ENCODE measurements at regions not wholly inside any gene's neighbourhood (a gene's known extent, or its start where the extent isn't known, plus 50 kb on each side); places are given as distances from the start of the nearest gene placed in this dataset.

DNA sequence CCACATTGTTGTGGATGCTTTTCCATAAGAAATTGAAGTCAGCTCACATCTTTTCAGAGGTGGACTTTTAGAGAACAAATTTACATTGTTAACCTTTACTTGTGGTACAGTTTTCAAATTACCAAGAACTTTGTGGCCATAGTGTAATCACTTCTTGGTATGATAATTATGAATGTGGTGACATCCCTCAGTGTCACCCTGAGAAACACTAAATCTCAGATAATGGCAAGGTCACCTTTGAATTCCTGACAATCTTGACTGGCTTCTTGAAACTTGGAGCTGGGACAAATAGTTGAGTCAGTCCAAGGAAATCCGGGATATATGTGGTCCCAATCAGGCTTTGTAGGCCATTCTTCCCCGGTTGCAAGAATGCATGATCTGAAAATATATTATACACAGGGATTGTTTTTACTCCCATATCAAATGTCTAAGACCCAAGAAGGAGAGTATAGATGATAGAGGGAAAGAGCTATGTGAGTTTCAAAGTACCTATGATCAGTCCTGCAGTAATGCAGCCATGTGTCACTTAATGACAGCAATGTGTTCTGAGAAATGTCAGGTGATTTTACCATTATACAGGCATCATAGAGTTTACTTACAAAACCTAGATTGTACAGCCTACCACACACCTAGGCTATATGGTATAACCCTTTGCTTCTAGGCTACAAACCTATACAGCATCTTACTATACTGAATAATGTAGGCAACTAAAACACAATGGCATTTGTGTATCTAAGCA, 120.8 kb upstream of the MTHFD1L start:
- H3K36me3 ChIP-seq, result no peaks in the 10 kb centered on the region
- H3K4me3 ChIP-seq, result no peak overlapping the region
- no peaks in the 10 kb centered on the region for H3K9me3 ChIP-seq
- no peak for ATAC-seq
- H3K27me3 ChIP-seq, result no peaks in the 10 kb centered on the region
- TF ChIP-seq POLR2A (IDR thresholded peaks at IDR 0.05), result no peak
- TF ChIP-seq POLR2AphosphoS5 (IDR thresholded peaks at IDR 0.05), result no peak
- TF ChIP-seq EP300 (IDR thresholded peaks at IDR 0.05), result no peak
- no peak for TF ChIP-seq CTCF (IDR thresholded peaks at IDR 0.05)
- 78 to 100% methylated on average over 2 of the region's 2 CpGs for WGBS, 2 donors (ENCODE audit: low coverage in 1 of 2)
- H3K4me1 ChIP-seq, result no peaks in the 10 kb centered on the region
- no peak overlapping the region for H3K27ac ChIP-seq

GRCh38 chr6:150745896-150746295, 119.6 kb upstream of the MTHFD1L start:
- WGBS, 2 donors (ENCODE audit: low coverage in 1 of 2), result 58 to 61% methylated on average over 4 to 6 of the region's 7 CpGs
- ATAC-seq, result no peak
- TF ChIP-seq CTCF (IDR thresholded peaks at IDR 0.05) (no peak), POLR2A (IDR thresholded peaks at IDR 0.05) (no peak), POLR2AphosphoS5 (IDR thresholded peaks at IDR 0.05) (no peak), EP300 (IDR thresholded peaks at IDR 0.05) (no peak)
- no peak overlapping the region for H3K27ac ChIP-seq
- H3K4me1 ChIP-seq, result no peaks in the 10 kb centered on the region
- H3K9me3 ChIP-seq, result no peaks in the 10 kb centered on the region
- no peaks in the 10 kb centered on the region for H3K27me3 ChIP-seq
- H3K36me3 ChIP-seq, result no peaks in the 10 kb centered on the region
- H3K4me3 ChIP-seq, result no peak overlapping the region

DNA sequence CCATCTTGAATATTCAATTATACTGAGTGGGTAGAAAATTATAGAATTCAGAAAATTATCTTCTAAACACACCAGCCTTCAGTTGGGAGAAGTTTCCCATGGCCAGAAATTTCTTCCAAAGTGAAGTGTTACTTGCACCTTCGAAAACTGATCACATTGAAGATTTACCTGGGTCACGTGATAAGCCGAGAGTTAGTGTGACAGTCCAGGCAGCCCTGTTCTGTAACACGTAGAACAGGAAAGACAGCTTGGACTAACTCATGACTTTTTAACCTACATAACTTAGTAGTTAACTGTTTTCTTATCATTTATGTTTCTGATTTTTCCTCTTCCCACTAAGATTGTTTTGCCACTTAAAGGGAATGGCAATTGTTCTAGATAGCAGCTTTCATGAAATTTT, 118.3 kb upstream of the MTHFD1L start:
- WGBS, 2 donors (ENCODE audit: low coverage in 1 of 2), result 85 to 95% methylated on average over 4 of the region's 4 CpGs

GRCh38 chr6:150749091-150749670, 116.3 kb upstream of the MTHFD1L start:
- Histone ChIP-seq H3K27me3 (no peaks in the 10 kb centered on the region), H3K36me3 (no peaks in the 10 kb centered on the region), H3K27ac (no peak overlapping the region), H3K4me3 (no peak overlapping the region), H3K9me3 (no peaks in the 10 kb centered on the region), H3K4me1 (no peaks in the 10 kb centered on the region)
- TF ChIP-seq EP300 (IDR thresholded peaks at IDR 0.05) (no peak), POLR2AphosphoS5 (IDR thresholded peaks at IDR 0.05) (no peak), CTCF (IDR thresholded peaks at IDR 0.05) (no peak), POLR2A (IDR thresholded peaks at IDR 0.05) (no peak)
- ATAC-seq, result no peak
- 93 to 98% methylated on average over 3 to 6 of the region's 8 CpGs for WGBS, 2 donors (ENCODE audit: low coverage in 1 of 2)

More for the DNA sequence above, 118.3 kb upstream of the MTHFD1L start:
- Histone ChIP-seq H3K4me3 (no peak overlapping the region), H3K4me1 (no peaks in the 10 kb centered on the region), H3K9me3 (no peaks in the 10 kb centered on the region), H3K27me3 (no peaks in the 10 kb centered on the region), H3K27ac (no peak overlapping the region), H3K36me3 (no peaks in the 10 kb centered on the region)
- no peak for TF ChIP-seq EP300 (IDR thresholded peaks at IDR 0.05)
- no peak for TF ChIP-seq CTCF (IDR thresholded peaks at IDR 0.05)
- no peak for TF ChIP-seq POLR2AphosphoS5 (IDR thresholded peaks at IDR 0.05)
- no peak for ATAC-seq

- H3K4me1 ChIP-seq, result no peaks in the 10 kb centered on the region
- H3K27me3 ChIP-seq, result no peaks in the 10 kb centered on the region
- WGBS, 2 donors (ENCODE audit: low coverage in 1 of 2), result 91 to 100% methylated on average over 2 to 3 of the region's 3 CpGs
- no peak for TF ChIP-seq POLR2AphosphoS5 (IDR thresholded peaks at IDR 0.05)
- TF ChIP-seq POLR2A (IDR thresholded peaks at IDR 0.05), result no peak
- no peak for TF ChIP-seq EP300 (IDR thresholded peaks at IDR 0.05)
- no peak for TF ChIP-seq CTCF (IDR thresholded peaks at IDR 0.05)
- H3K4me3 ChIP-seq, result no peak overlapping the region
- H3K36me3 ChIP-seq, result no peaks in the 10 kb centered on the region
- no peaks in the 10 kb centered on the region for H3K9me3 ChIP-seq
- no peak overlapping the region for H3K27ac ChIP-seq
- ATAC-seq, result no peak
These were observed 114.2 kb upstream of the MTHFD1L start for GRCh38 chr6:150751296-150751695.

Measured in gastroesophageal sphincter (tissue), 4 donors.